Hindlimb muscle (tissue), 1 donor: ENCODE measurements at regions not wholly inside any gene's neighbourhood (a gene's known extent, or its start where the extent isn't known, plus 50 kb on each side); places are given as distances from the start of the nearest gene placed in this dataset.
"Not testable (repeated sequence)": the region's sequence is repeated elsewhere in the genome, so short reads cannot be mapped to it uniquely, and the experiment has no call there.

ENCODE experiments used
- DNase-seq: peaks from one replicate; pipeline ENCODE4 v3.0.0-alpha.2; 2013

DNA sequence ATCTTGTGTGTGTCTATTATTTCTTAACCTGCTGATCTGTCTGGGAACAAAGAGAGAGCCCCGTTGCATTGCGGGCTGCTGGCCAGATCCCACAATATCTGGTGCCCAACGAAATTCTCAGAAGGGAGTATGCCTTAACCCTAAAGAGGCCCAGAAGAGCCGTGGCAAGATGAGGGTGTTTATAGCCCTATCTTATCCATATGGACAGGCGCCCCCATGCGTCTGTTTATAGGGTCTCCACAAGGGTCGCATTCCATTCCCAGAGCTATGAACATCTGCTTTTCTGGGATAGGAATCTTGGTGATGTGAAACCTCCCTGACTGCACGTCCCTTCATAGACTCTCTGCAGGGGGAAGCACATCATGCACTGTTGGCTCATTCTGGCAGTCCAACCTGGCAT is 1262.5 kb downstream of the RAPGEF2 start:
- not testable (repeated sequence) for DNase-seq

DNA sequence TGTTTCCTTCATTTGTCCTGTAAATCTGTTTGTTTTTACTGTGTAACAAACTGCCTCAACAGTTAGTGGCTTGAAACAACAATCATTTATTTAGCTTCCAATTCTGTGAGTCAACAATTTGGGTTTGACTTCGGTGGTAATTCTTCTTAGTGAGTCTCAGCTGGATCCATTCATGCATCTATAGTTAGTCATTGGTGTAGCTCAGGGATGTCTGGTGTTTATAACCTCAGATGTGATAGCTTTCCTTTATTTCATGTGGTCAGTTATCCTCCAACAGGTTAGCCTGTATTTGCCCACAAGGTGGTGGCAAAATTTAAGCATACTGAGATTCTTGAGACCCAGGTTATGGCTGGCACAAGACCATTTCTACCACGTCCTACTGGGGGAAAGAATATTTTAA is 1267.2 kb downstream of the RAPGEF2 start:
- DNase-seq = no peak

DNA sequence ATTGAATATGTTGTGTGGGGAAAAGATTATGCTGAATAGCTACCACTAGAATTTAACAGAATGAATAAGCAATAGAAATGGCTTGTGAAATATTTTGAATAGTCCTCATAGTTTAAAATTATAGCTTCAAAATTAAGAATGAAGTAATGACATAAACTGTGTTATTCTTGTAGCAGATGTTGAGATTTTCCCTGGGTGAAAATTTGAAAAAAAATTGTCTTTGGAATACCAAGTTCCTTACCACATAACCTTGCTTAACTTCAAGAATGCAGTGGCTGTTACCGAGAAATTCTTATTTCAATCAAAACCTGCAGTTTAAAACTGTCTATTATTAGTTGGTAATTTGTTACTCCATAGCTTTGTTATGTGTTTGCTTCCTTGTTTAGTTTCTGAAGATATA is 1268.6 kb downstream of the RAPGEF2 start:
- DNase-seq = no peak

DNA sequence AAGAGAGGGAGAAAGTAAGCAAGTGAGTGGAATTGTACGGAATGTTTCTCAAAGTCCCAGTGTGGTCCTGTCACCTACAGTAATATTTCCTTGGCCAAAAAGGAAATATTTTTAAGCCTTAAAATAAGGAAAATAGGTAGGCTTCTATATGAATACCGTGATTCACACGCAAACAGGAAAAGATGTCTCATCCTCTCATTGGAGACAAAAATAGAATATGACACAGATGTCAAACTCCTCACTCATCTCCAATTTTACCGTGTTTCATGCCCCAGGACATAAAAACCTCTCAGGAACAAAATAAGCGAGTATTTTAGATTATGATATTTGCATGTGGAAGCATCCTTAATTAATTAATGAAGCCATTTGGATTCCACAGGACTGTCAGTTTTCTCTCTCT is 1269.5 kb downstream of the RAPGEF2 start:
- DNase-seq = no peak

DNA sequence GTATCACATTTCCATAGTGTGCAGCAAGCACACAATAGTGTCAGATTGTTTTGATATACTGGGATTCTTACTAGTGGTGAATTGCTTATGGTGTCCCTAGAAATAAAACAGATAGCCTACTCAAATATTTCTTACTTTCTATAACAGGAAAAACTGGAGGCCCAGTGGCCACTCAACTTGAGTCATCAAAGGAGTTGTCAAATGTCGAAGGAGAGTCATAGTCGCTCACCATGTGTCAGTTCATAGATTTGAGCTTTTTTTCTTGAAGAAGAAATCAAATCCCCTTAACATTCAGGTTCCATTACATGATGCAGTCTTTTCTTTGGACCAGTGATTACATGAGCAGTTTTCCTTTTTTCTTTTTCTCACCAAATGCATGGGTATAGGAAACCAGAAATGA is 1271.0 kb downstream of the RAPGEF2 start:
- DNase-seq = no peak

DNA sequence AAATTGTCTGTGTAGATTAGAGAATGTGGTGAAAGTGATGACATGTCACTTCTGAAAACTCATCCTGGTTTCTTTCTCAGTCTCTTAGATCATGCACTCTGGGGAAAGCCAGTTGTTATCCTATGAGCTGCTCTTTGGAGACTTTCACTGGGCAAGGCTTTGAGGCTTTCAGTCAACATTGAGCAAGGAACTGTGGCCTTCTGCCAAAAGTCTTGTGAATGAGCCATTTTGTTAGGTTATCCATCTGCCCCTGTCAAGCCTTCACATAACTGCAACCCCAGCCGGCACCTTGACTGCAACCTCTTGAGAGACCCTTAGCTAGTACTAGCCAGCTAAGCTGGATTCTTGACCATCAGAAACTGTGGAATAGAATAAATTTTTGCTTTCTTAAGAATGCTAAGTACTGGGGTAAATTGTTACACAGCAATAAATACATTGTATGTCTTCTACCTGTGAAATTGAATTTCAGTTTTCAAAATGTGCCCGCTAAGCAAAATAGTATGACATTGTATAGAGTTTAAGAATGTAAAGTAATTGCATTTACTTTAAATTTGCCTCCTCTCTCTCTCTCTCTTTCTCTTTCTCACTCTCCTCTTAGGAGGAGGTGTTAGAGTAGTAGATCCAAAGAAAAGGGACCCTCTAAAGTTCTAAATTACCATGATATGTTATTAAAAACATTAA is 1273.0 kb downstream of the RAPGEF2 start:
- DNase-seq = no peak

DNA sequence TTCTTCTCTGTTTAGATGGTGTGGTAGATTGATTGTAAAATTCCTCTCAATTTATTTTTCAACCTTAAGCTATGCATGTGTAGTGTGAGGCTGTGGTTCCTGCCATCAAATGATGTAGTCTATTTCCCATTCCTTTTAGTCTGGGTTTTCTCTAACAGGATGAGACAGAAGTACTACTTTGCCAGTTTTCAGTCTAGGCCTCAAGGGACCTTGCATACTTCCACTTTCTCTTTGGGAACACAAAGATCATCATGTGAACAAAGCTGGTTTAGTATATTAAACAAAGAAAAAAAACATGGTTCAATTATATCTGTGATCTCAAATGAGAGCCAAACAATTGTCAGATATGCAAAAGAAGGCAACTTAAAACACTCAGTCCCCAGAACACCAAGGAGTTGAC is 1284.0 kb downstream of the RAPGEF2 start:
- no peak for DNase-seq

DNA sequence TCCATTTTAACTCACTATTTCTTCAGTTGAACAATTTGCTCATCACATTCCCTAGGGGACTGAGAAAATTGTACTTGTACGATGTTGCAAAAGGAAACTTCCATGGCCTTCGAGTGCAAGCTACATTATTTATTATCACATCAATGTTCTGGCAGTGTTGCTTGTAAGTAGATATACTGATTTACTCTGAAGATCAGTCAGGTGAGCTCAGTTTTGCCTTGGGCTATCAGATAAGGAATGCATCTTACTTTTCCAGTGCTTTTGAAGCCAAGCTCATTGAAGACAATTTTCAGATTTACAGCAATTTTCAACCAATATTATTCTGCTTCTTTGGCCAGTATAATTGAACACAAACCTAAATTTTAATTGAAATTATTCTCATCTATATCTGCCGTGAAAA is 1296.9 kb downstream of the RAPGEF2 start:
- DNase-seq = no peak

DNA sequence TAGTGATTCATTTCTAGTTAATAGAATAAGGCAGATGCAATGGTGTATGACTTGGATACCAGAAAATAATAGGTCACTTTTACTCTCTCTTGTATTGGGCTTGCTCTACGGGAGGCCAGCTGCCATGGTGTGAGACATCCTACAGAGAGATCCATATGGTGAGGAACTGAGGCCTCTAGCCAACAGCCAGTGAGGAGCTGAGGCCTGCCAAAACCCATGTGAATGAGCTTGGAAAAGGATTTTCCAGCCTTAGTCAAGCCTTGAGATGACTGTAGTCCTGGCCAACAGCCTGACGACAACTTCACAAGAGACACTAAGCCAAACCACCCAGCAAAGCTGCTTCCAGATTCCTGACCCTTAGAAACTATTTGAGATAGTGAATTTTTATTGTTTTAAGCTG is 1300.2 kb downstream of the RAPGEF2 start:
- DNase-seq = no peak

DNA sequence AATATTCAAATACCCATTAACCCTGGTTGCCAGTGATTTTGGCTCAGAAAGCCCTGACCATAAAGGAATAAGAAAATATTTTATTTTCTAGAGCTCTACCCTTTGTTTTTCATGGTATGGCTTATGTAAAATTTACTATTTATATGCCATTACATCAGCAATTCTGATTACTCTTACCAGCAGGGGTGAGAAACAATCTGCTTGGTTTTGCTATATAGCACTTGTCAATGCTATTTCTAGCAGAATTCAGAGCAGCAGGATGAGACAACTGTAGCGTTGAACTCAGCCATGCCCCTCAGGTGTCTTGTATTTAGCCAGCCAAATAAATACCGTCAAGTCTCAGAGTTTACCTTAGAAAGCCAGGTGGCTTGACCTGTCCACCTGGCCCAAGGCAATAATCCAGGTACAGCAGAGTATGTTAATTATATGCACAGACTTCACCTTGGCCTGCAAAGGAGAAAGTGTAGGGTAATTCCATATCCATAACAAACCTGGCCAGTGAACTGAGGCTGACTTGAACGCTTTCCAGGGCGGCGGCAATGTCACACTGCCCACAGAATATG is 1303.5 kb downstream of the RAPGEF2 start:
- no peak for DNase-seq

DNA sequence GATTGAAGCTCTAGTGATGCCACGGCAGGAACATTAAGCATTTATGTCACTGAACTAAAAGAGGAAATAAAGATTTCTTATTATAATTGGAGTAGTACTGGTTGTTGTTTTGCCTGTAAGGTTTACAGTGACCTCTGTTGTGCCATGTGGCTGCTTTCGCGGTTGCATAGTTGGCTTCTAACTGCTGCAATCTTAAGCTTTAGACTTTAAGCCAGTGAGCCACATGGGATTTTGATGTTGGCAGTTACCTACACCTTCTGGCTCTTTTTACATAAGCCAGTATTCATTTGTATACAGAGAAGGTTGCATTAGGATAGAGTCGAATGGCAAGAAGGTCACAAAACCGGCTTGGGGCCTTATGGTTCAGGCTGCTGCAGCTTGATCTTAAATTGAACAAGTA is 1311.6 kb downstream of the RAPGEF2 start:
- no peak for DNase-seq

DNA sequence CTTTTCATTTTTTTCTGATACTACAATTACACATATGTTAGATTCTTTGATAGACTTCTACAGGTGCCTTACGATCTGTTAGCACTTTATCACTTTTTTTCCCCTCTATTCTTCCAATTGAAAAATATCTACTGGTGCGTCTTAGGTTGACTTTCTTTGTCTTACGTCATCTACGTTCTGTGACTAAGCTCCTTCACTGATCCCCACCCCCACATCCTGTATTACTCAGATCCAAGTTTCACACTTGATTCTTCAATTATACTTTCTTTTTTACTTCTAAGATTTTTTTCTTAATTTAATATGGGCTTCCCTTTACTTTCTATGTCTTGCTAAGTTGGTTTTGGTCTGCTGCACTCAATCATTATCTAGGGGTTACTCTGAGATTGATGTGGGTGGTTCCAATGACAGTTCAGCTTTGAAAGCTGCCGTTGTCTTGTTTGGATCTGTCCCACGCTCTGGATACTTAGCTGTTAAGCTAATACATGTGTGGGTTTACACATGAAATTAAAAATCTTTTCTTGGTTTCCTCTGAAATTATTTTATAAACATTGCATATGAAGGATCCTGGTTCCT is 1321.1 kb downstream of the RAPGEF2 start:
- no peak for DNase-seq

DNA sequence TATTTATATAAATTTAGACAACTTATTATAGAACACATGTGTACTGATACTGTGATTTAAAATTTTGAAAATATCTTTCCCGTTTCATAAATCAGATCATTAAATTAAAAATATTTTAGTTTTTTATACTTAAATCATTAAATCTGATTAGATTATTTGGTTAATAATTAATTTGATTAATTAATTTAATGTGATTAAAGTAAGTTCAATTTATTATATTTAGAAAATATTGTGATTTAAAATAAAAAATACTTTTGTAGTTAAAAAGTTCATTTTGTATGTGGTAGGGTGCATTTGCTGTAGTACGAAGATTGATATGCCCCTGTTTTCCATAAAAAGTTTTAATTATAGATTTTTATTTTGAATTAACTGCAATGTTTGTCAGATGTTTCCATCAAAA is 1323.4 kb downstream of the RAPGEF2 start:
- no peak for DNase-seq

DNA sequence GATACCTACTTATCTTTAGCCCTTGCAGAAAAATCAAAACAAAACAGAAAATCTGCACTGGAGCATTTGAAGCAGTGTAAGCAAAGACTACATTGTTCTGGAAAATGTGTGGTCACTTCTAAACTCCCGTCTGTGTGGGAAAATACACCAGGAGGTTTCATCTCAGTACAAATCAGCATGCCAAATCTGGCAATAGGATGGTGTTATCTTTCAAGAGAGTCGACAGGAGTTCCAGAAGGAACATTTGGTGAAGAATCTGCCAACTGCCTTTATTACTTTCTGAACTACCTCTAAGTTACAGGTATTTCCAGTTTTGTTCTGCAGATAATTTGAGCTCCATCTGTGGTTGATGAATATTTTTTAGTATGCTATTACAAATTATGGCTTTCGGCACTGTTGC is 1348.0 kb downstream of the RAPGEF2 start:
- DNase-seq = no peak

DNA sequence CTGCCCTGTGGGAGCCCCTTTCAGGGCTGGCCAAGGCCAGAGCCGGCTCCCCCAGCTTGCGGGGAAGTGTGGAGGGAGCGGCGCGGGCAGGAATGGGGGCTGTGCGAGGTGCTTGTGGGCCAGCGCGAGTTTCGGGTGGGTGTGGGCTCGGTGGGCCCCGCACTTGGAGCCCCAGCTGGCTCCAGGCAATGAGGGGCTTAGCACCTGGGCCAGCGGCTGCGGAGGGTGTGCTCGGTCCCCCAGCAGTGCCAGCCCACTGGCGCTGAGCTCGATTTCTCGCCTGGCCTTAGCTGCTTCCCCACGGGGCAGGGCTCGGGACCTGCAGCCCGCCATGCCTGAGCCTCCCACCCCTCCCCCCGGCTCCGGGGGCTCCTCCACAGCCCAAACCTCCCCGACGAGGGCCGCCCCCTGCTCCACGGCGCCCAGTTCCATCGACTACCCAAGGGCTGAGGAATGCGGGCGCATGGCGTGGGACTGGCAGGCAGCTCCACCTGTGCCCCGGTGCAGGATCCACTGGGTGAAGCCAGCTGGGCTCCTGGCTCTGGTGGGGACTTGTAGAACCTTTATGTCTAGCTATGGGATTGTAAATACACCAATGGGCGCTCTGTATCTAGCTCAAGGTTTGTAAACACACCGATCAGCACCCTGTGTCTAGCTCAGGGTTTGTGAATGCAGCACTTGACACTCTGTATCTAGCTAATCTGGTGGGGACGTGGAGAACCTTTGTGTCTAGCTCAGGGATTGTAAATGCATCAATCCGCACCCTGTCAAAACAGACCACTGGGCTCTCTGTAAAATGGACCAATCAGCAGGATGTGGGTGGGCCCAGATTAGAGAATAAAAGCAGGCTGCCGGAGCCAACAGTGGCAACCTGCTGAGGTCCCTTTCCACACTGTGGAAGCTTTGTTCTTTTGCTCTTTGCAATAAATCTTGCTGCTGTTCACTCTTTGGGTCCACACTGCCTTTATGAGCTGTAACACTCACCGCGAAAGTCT is 1379.1 kb downstream of the RAPGEF2 start:
- DNase-seq = not testable (repeated sequence)

DNA sequence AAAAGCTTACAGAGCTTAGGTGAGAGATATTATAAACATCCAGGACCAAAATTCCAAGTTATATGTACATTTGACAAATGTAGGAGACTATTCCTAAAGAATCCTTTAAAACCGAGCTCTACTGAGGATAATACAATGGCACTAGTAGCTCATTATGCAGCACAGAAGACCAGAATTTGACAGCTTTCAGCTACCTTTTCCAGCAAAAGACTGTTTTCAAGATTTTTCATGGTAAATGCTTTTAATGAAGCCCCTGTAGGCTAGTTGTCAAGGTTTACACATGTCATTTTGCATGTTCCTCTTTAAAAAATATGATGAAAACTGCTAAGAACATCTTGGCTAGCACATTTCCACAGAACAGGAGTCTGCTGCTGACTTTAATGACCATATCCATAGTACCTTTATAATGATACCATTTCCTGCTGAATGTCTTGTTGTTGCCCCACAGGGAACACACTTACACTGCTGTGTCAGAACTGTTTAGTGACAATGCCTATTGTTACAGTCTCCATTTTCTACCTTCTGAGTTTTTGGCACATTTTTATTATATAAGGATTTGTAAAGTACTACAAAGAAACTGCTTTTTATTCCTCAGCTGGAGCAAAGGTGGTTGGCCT is 1382.3 kb downstream of the RAPGEF2 start:
- DNase-seq = no peak

DNA sequence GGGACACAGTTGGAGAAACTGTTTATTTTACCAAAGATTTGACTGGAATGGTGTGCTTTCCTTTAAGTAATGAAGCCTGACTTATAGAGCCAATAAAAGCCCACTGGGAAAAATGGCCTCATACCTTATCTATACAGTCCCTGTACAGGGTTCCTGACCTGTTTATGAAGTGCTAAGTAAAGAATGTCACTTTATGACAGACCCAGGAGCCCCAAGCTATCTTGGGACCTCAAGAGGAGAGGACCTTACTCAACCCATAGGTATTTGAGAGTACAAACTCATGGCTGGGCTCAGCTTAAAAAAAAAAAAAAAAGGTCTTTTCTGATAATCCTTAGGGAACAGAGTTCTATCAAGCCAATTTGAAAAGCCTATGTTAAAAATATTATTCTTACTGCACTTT is 1389.3 kb downstream of the RAPGEF2 start:
- DNase-seq = no peak

DNA sequence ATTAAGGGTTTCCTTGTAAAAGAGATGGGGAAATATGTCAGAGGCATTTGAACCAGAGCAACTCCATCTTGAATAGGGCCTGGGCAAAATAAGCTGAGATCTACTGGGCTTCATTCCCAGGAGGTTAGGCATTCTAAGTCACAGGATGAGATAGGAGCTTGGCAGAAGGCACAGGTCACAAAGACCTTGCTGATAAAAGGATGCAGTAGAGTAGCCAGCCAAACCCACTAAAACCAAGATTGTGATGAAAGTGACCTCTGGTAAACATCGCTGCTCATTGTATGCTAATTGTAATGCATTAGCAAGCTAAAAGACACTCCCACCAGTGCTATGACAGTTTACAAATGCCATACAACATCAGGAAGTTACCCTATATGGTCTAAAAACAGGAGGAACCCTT is 1390.3 kb downstream of the RAPGEF2 start:
- DNase-seq = no peak

DNA sequence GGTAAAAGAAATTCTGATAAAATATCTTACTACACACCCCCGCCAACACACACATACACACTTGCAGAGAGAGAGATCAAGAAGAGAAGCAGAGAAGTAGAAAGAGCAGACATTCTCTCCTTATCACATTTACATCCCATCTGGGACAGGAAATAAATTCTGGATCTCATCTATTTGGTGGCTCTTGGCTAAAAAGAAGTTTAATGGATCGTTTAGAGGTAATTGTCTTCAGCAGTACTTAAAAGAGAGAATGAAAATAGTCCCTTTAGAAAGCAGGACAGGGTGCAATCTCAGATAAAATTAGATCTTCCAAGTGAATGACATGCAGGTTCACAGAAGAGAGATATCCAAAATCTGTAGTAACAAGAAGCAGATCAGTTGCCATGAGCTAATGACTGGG is 1392.5 kb downstream of the RAPGEF2 start:
- DNase-seq = no peak

DNA sequence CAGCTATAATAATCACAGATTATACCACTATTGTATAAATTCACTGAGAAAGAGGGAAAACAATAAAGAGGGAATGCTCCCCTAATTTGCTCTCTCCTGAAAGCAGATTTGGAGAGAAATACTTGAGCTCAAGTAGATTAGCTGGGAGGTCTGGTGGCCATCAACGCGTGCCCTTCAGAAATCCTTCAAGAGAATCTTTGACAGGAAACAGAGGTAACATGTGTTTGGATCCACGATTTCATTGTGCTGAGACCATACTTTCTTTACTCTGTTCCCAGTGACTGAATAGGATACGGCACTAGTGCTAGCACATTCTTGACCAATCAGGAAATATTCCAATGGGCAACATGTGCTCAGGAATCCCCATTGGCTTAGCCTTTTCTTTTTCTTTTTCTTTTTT is 1395.3 kb downstream of the RAPGEF2 start:
- no peak for DNase-seq

DNA sequence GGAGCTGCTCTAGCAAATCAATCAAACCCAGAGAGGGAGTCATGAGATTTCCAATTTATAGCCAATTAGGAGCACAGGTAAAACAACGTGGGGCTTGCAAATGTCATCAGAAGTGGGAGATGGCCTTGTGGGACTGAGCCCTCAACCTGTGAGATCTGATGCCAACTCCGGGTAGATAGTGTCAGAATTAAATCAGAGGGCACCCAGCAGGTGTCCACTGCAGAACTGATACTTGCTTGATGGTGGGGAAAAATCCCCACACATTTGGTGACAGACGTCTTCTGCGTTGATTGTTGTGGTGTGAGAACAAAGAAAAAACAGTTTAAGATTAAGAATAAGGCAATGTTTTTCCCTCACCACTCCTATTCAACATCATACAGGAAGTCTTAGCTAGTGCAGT is 1402.8 kb downstream of the RAPGEF2 start:
- no peak for DNase-seq

DNA sequence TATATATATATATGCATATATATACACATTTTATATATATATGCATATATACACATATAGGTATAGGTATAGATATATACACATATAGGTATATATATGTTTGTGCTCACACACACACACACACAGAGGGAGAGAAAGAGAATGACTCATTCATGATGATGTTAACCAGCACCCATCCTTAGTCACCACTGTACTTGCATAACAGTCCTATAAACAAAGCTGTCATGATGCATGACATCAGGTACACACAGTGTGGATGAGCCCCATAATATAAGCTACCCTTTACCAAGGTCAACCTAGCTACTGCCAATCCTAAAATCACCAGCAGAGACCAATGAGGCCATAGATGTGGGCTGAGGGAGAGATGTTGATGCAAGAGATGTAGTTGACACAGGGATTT is 1408.0 kb downstream of the RAPGEF2 start:
- no peak for DNase-seq

DNA sequence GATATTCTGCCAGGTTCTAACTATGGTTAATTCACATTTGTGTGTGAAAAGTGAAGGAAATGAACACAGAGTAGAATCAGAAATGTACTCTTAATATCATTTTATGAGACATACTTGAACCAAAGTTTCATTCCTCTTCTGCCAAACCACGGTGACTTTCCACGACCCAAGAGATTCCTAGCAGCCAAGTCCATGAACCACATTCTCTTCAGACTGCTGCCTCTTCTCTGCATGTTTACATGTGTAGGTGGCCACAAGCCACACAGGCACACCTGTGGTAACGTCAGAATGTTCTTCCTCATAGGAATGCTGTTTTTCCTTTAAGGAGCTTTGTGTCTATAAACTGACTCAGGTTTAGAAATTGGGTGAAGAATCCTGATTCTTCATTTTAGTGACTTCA is 1411.2 kb downstream of the RAPGEF2 start:
- no peak for DNase-seq
